ENCODE measurements at regions not wholly inside any gene's neighbourhood (a gene's known extent, or its start where the extent isn't known, plus 50 kb on each side); places are given as distances from the start of the nearest gene placed in this dataset.
"Not testable (repeated sequence)": the region's sequence is repeated elsewhere in the genome, so short reads cannot be mapped to it uniquely, and the experiment has no call there.

DNA sequence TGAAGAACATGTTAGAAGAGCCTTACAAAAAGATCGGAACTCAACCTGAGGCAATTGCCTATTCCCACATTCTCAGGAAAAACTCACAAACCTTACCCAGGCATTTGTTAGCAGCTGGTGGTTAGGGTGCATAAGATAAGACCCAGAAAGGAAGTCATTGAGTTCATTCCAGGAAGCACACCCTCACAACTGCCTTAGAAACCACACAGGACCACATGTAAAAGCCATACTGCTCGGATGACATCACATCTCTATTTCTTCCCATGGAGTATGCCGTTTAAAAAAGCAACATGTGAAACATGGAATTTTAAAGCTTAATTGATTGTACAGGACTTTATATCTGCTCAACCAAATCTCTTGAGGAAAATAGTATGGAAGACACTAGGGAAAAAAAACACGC lies 411.2 kb downstream of the DAD1 start:
- ATAC-seq (no peak), FAIRE-seq (no peak)
- H3K27ac ChIP-seq, result no peak overlapping the region

GRCh38 chr14:22176957-22177356 lies 412.1 kb downstream of the DAD1 start:
- FAIRE-seq (no peak), ATAC-seq (no peak), DNase-seq (ENCODE audit: low read depth in 1 of 2, low spot score in 1 of 2) (no peak)
- ChIA-PET POLR2A (no interaction called here), CTCF (no interaction called here)
- 36% methylated on average over 1 of the region's 1 CpG for WGBS (ENCODE audit: missing lambda C conversion rate)
- Histone ChIP-seq H3K4me1 (no peaks in the 10 kb centered on the region), H3K4me2 (no peak overlapping the region), H3K27ac (no peak overlapping the region), H3K4me3 (no peak overlapping the region), H3K9me3 (no peaks in the 10 kb centered on the region)
- TF ChIP-seq PBX3 (IDR thresholded peaks at IDR 0.05) (no peak), BCL3 (IDR thresholded peaks at IDR 0.05) (no peak), POLR2AphosphoS2 (conservative IDR thresholded peaks at IDR 0.05; ENCODE audit: low read length) (no peak), KDM1A (IDR thresholded peaks at IDR 0.05; ENCODE audit: low read depth) (no peak), CTCF (IDR thresholded peaks at IDR 0.05) (no peak), EHF (CRISPR knock-in tag; IDR thresholded peaks at IDR 0.05) (no peak), RFX5 (IDR thresholded peaks at IDR 0.05) (no peak), ZSCAN20 (CRISPR knock-in tag; IDR thresholded peaks at IDR 0.05) (no peak), RARB (CRISPR knock-in tag; IDR thresholded peaks at IDR 0.05) (no peak), CBX8 (IDR thresholded peaks at IDR 0.05) (no peak), HOXB5 (CRISPR knock-in tag; IDR thresholded peaks at IDR 0.05) (no peak), ZNF302 (CRISPR knock-in tag; IDR thresholded peaks at IDR 0.05) (no peak)
- TF ChIP-seq, protein P1, sequence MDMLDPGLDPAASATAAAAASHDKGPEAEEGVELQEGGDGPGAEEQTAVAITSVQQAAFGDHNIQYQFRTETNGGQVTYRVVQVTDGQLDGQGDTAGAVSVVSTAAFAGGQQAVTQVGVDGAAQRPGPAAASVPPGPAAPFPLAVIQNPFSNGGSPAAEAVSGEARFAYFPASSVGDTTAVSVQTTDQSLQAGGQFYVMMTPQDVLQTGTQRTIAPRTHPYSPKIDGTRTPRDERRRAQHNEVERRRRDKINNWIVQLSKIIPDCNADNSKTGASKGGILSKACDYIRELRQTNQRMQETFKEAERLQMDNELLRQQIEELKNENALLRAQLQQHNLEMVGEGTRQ (IDR thresholded peaks at IDR 0.05), result no peak
- TF ChIP-seq, protein P2, sequence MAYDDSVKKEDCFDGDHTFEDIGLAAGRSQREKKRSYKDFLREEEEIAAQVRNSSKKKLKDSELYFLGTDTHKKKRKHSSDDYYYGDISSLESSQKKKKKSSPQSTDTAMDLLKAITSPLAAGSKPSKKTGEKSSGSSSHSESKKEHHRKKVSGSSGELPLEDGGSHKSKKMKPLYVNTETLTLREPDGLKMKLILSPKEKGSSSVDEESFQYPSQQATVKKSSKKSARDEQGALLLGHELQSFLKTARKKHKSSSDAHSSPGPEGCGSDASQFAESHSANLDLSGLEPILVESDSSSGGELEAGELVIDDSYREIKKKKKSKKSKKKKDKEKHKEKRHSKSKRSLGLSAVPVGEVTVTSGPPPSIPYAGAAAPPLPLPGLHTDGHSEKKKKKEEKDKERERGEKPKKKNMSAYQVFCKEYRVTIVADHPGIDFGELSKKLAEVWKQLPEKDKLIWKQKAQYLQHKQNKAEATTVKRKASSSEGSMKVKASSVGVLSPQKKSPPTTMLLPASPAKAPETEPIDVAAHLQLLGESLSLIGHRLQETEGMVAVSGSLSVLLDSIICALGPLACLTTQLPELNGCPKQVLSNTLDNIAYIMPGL (CRISPR knock-in tag; IDR thresholded peaks at IDR 0.05; ENCODE audit: borderline replicate concordance), result no peak

More for the DNA sequence above, 411.2 kb downstream of the DAD1 start:
- 49% methylated on average over 4 of the region's 4 CpGs for WGBS (ENCODE audit: missing lambda C conversion rate)
- ChIA-PET CTCF (interaction anchor here (1.4 kb wide), 1 partner anchor 23 kb away, joined by 3 read pairs; no protein-coding TSS in a partner anchor), POLR2A (no interaction called here)
- no peaks in the 10 kb centered on the region for H3K4me1 ChIP-seq
- H3K4me2 ChIP-seq, result no peak overlapping the region
- H3K9me3 ChIP-seq, result no peaks in the 10 kb centered on the region
- no peak overlapping the region for H3K4me3 ChIP-seq
- DNase-seq (ENCODE audit: low read depth in 1 of 2, low spot score in 1 of 2), result no peak
- TF ChIP-seq CHD4 (IDR thresholded peaks at IDR 0.05; ENCODE audit: borderline replicate concordance) (no peak), NR3C1 (IDR thresholded peaks at IDR 0.05) (no peak), HDAC2 (IDR thresholded peaks at IDR 0.05) (no peak), RFX5 (IDR thresholded peaks at IDR 0.05) (no peak), KDM1A (IDR thresholded peaks at IDR 0.05; ENCODE audit: low read depth) (no peak), ELK1 (IDR thresholded peaks at IDR 0.05; ENCODE audit: low read depth, low read length) (no peak), JUN (IDR thresholded peaks at IDR 0.05) (no peak)
- TF ChIP-seq, protein P1 (IDR thresholded peaks at IDR 0.05), result no peak

- H3K27ac ChIP-seq; H3K4me2 ChIP-seq; FAIRE-seq; ATAC-seq; H3K4me3 ChIP-seq; H3K4me1 ChIP-seq; DNase-seq (ENCODE audit: low read depth in 1 of 2, low spot score in 1 of 2); POLR2A ChIA-PET; H3K9me3 ChIP-seq; CTCF ChIA-PET: not testable (repeated sequence)
- 46% methylated on average over 1 of the region's 1 CpG for WGBS (ENCODE audit: missing lambda C conversion rate)
These were observed 413.8 kb downstream of the DAD1 start for GRCh38 chr14:22175278-22175558.
